ENCODE measurements at regions not wholly inside any gene's neighbourhood (a gene's known extent, or its start where the extent isn't known, plus 50 kb on each side); places are given as distances from the start of the nearest gene placed in this dataset.

- TF ChIP-seq POLR2A (IDR thresholded peaks at IDR 0.05) (no peak), POLR2AphosphoS5 (IDR thresholded peaks at IDR 0.05) (no peak)
- TF ChIP-seq, protein P1, sequence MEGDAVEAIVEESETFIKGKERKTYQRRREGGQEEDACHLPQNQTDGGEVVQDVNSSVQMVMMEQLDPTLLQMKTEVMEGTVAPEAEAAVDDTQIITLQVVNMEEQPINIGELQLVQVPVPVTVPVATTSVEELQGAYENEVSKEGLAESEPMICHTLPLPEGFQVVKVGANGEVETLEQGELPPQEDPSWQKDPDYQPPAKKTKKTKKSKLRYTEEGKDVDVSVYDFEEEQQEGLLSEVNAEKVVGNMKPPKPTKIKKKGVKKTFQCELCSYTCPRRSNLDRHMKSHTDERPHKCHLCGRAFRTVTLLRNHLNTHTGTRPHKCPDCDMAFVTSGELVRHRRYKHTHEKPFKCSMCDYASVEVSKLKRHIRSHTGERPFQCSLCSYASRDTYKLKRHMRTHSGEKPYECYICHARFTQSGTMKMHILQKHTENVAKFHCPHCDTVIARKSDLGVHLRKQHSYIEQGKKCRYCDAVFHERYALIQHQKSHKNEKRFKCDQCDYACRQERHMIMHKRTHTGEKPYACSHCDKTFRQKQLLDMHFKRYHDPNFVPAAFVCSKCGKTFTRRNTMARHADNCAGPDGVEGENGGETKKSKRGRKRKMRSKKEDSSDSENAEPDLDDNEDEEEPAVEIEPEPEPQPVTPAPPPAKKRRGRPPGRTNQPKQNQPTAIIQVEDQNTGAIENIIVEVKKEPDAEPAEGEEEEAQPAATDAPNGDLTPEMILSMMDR (IDR thresholded peaks at IDR 0.05): no peak
Measured at GRCh38 chr11:19316434-19316833, 75.7 kb upstream of the E2F8 start.

Measured in prostate gland (tissue), 2 donors.